Neural progenitor cell (in vitro differentiated cells): ENCODE measurements at regions not wholly inside any gene's neighbourhood (a gene's known extent, or its start where the extent isn't known, plus 50 kb on each side); places are given as distances from the start of the nearest gene placed in this dataset.

Experiments used
- CTCF ChIP-seq: fragments of 200-600 bp; sonication (generic); IDR thresholded peaks from 2 replicates; pipeline ENCODE4 v1.5.1; 2017; ENCODE audit warnings: antibody characterized with exemption, mild to moderate bottlenecking
- EZH2 ChIP-seq: fragments of 200-600 bp; sonication (generic); IDR thresholded peaks from 2 replicates; pipeline ENCODE4 v1.6.1; 2017; ENCODE audit warnings: antibody characterized with exemption, mild to moderate bottlenecking, moderate library complexity
- EZH2phosphoT487 ChIP-seq: fragments of 200-600 bp; sonication (generic); IDR thresholded peaks from 2 replicates; pipeline ENCODE4 v1.6.1; 2017; ENCODE audit warnings: antibody characterized with exemption

- TF ChIP-seq CTCF (no peak), EZH2phosphoT487 (no peak), EZH2 (no peak)
Observed at GRCh38 chr5:81839034-81839433, 88.1 kb upstream of the SSBP2 start.
